Skeletal muscle tissue (tissue), 3 donors: ENCODE measurements at regions not wholly inside any gene's neighbourhood (a gene's known extent, or its start where the extent isn't known, plus 50 kb on each side); places are given as distances from the start of the nearest gene placed in this dataset.

Experiments
- H3K27ac ChIP-seq: one replicate; pipeline ENCODE4 v1.7.0; 2013; ENCODE audit warnings: mild to moderate bottlenecking, low read depth, low read length, inconsistent platforms
- H3K27me3 ChIP-seq, 3 donors: one replicate each; pipeline ENCODE4 v1.7.0; 2013; ENCODE audit warnings: low read length in 3 of 3; ENCODE audit not compliant: control insufficient read depth in 3 of 3, insufficient read depth in 3 of 3
- H3K36me3 ChIP-seq, 3 donors: one replicate each; pipeline ENCODE4 v1.7.0; 2013; ENCODE audit warnings: low read length in 3 of 3; ENCODE audit not compliant: control insufficient read depth in 3 of 3, insufficient read depth in 3 of 3
- H3K4me1 ChIP-seq, 3 donors: one replicate each; pipeline ENCODE4 v1.7.0; 2013; ENCODE audit warnings: low read length in 3 of 3, mild to moderate bottlenecking in 3 of 3; ENCODE audit not compliant: control insufficient read depth in 3 of 3, insufficient read depth in 3 of 3
- H3K4me3 ChIP-seq, 3 donors: one replicate each; pipeline ENCODE4 v1.7.0; 2013; ENCODE audit warnings: low read length in 3 of 3
- H3K9ac ChIP-seq, 3 donors: one replicate each; pipeline ENCODE4 v1.7.0; 2013; ENCODE audit warnings: low read length in 3 of 3, mild to moderate bottlenecking in 3 of 3, moderate library complexity in 2 of 3, low read depth in 1 of 3
- H3K9me3 ChIP-seq, 3 donors: one replicate each; pipeline ENCODE4 v1.7.0; 2013; ENCODE audit warnings: low read length in 3 of 3; ENCODE audit not compliant: control insufficient read depth in 3 of 3
- donor health status: Osteomylitis.

GRCh38 chr1:2944705-2945104 lies 76.6 kb upstream of the ACTRT2 start:
- H3K4me1 ChIP-seq = no peaks in the 10 kb centered on the region
- H3K4me3 ChIP-seq = no peak overlapping the region
- H3K9me3 ChIP-seq = peaks cover 0 to 8% (median 3%) of the 10 kb centered on the region in 3 donors
- no peaks in the 10 kb centered on the region for H3K36me3 ChIP-seq
- H3K27ac ChIP-seq = no peak overlapping the region
- peaks cover 31 to 47% (median 46%) of the 10 kb centered on the region in 3 donors for H3K27me3 ChIP-seq
- H3K9ac ChIP-seq = no peak overlapping the region

GRCh38 chr1:2945821-2946231 lies 75.4 kb upstream of the ACTRT2 start:
- H3K4me3 ChIP-seq = no peak overlapping the region
- H3K27ac ChIP-seq = no peak overlapping the region
- H3K9ac ChIP-seq = no peak overlapping the region
- H3K27me3 ChIP-seq = peaks cover 36 to 55% (median 54%) of the 10 kb centered on the region in 3 donors
- peaks cover 0 to 7% (median 2%) of the 10 kb centered on the region in 3 donors for H3K9me3 ChIP-seq
- H3K4me1 ChIP-seq = no peaks in the 10 kb centered on the region
- no peaks in the 10 kb centered on the region for H3K36me3 ChIP-seq

GRCh38 chr1:2946291-2946690 lies 75.0 kb upstream of the ACTRT2 start:
- Histone ChIP-seq H3K9ac (no peak overlapping the region), H3K4me3 (no peak overlapping the region), H3K36me3 (no peaks in the 10 kb centered on the region), H3K27ac (no peak overlapping the region), H3K27me3 (peaks cover 38 to 59% (median 59%) of the 10 kb centered on the region in 3 donors), H3K4me1 (no peaks in the 10 kb centered on the region), H3K9me3 (peaks cover 0 to 3% (median 0%) of the 10 kb centered on the region in 3 donors)

- no peaks in the 10 kb centered on the region for H3K36me3 ChIP-seq
- H3K9me3 ChIP-seq = no peaks in the 10 kb centered on the region
- no peak overlapping the region for H3K4me3 ChIP-seq
- no peak overlapping the region for H3K27ac ChIP-seq
- no peaks in the 10 kb centered on the region for H3K4me1 ChIP-seq
- no peak overlapping the region for H3K9ac ChIP-seq
- H3K27me3 ChIP-seq = peaks cover 44 to 67% (median 64%) of the 10 kb centered on the region in 3 donors
Measured at GRCh38 chr1:2946999-2947690, 74.1 kb upstream of the ACTRT2 start.

- Histone ChIP-seq H3K27ac (no peak overlapping the region), H3K36me3 (no peaks in the 10 kb centered on the region), H3K4me1 (no peaks in the 10 kb centered on the region), H3K27me3 (peaks cover 50 to 72% (median 68%) of the 10 kb centered on the region in 3 donors), H3K9ac (no peak overlapping the region), H3K9me3 (no peaks in the 10 kb centered on the region), H3K4me3 (no peak overlapping the region)
Measured at GRCh38 chr1:2948001-2948750, 73.1 kb upstream of the ACTRT2 start.

GRCh38 chr1:2948751-2949680 lies 72.3 kb upstream of the ACTRT2 start:
- Histone ChIP-seq H3K36me3 (no peaks in the 10 kb centered on the region), H3K4me1 (no peaks in the 10 kb centered on the region), H3K9ac (no peak overlapping the region), H3K27ac (no peak overlapping the region), H3K27me3 (peaks cover 47 to 70% (median 63%) of the 10 kb centered on the region in 3 donors), H3K4me3 (no peak overlapping the region), H3K9me3 (peaks cover 0 to under 1% (median 0%) of the 10 kb centered on the region in 3 donors)

- Histone ChIP-seq H3K27me3 (peaks cover 35 to 60% (median 58%) of the 10 kb centered on the region in 3 donors), H3K4me1 (no peaks in the 10 kb centered on the region), H3K36me3 (no peaks in the 10 kb centered on the region), H3K27ac (no peak overlapping the region), H3K9ac (no peak overlapping the region), H3K9me3 (peaks cover 0 to 7% (median 0%) of the 10 kb centered on the region in 3 donors), H3K4me3 (no peak overlapping the region)
Measured at GRCh38 chr1:2949966-2950925, 71.0 kb upstream of the ACTRT2 start.

GRCh38 chr1:2950926-2951305 lies 70.4 kb upstream of the ACTRT2 start:
- Histone ChIP-seq H3K27ac (no peak overlapping the region), H3K9me3 (peaks cover 0 to 7% (median 0%) of the 10 kb centered on the region in 3 donors), H3K4me1 (no peaks in the 10 kb centered on the region), H3K27me3 (peaks cover 33 to 54% (median 53%) of the 10 kb centered on the region in 3 donors), H3K36me3 (no peaks in the 10 kb centered on the region), H3K9ac (no peak overlapping the region), H3K4me3 (no peak overlapping the region)

- Histone ChIP-seq H3K36me3 (no peaks in the 10 kb centered on the region), H3K9ac (no peak overlapping the region), H3K9me3 (peaks cover 0 to 7% (median 0%) of the 10 kb centered on the region in 3 donors), H3K4me1 (no peaks in the 10 kb centered on the region), H3K4me3 (no peak overlapping the region), H3K27me3 (peaks cover 33 to 45% (median 45%) of the 10 kb centered on the region in 3 donors), H3K27ac (no peak overlapping the region)
Measured at GRCh38 chr1:2951856-2952255, 69.4 kb upstream of the ACTRT2 start.
